ENCODE measurements at regions not wholly inside any gene's neighbourhood (a gene's known extent, or its start where the extent isn't known, plus 50 kb on each side); places are given as distances from the start of the nearest gene placed in this dataset.
A peak's percentile ranks its signal among the peaks of the same experiment; 100 is the strongest.

DNA sequence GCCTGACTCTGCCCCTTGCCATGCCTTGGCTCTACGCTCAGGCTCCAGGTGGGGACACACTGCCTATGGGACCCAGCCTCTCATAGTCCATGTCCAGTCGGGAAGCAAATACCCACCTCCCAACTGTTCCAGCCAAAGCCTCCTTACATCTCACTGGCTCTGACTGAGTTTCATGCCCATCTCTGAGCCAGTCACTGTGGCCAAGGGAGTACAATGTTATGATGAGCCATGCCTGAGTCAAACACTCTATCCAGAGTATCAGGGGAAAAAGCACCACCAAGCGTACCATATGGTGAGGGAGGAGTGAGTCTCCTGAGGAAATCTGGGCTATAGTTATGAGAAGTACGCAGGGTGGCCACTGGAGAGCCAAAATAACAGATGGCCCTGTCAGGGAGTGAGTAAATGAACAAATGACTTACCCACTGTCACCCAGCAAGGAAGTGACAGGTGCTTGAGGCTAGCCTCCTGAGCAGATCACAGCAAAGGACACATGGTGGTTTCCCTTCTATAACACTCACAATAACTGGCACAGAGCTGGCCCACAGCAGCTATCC is 236.6 kb upstream of the GJB5 start:
- no peak for DNase-seq

DNA sequence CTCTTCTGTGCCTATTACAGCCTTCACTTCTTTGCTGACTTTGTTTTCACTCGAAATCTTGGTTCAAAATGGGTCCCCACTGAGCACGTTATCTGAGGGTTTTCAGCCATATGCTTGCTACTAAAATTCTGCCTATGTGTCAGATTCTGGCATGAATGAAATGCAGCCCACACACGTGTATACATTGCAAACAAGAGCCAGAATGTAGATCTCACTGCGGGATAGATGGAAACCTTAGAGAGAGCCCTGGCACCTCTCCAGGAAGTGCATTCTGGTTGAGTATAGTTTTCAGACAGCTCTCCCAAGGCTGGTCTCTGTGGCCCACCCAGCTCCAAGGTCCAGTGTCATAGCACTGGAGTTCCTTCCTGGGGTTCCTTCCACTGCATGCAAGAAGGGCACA is 234.7 kb upstream of the GJB5 start:
- no peak for DNase-seq

- no peak for DNase-seq
Measured at GRCh38 chr1:34524783-34525182, 230.1 kb upstream of the GJB5 start.

- DNase-seq, result no peak
Measured at GRCh38 chr1:34529935-34530859, 224.7 kb upstream of the GJB5 start.

DNA sequence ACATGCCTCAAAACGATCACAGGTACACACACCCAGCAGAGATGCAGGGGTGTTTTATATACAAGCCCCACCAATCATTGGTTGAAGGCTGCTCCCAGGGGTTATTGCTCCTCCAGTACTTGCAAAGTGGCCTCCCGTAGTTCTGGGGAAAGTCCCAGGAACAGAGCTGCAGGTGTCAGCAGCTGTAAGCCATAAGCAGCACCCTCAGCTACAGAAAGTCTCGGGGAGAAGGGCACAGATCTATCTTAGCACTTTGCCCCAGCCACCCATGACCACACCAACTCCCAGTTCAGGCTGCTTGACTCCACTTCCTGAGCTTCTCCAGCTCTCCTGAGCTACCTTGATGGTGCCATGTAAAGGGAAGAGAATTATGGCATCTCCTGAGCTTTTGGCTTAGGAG is 222.7 kb upstream of the GJB5 start:
- no peak for DNase-seq

DNA sequence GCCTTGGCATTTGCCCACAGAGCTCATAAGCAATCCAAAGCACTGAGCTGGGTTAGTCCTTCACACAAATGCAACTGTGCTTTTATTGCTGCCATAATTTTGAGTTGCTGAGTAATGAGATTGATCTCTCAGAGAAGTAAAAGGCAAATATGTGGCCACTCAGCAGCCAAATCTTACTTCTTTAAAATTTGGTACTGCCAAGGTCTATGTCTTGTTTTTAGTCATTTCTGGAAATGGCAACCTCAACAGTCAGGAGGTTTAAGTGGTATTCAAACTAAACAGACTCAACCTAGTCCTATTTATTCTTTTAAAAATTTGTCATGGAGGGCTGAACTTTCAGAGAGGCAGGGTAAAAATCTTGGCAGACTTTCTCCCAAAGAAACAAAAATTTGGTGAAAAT is 216.4 kb upstream of the GJB5 start:
- no peak for DNase-seq

DNA sequence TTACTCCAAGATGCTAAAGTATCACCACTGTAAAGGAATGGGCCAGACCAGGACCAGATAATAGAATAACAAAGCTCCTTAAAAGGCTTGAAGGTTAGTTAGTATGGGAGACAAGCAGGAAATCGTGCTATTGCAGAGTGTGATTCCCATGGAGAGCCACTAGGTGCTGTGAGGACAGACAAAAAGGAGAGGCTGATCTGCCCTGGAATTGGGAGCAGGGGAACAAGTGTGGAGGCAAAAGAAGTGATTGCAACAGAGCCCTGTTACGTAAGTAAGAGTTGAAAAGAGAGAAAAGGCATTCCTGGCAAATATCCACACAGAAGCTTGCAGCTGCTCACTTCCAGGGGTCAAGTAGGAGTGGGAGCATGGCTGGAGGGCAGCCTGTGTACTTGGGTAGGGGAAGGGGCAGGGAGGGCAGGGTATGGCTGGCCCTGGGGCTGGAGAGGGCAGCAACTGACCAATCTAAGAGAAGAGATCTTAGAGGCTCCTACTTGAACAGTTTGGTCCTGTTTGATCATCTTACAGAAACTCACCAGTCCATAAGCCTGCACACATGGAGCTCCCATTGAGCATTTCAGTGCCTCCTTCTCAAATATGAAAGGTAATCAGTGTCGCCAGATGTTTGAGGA is 207.7 kb upstream of the GJB5 start:
- DNase-seq, result no peak

DNA sequence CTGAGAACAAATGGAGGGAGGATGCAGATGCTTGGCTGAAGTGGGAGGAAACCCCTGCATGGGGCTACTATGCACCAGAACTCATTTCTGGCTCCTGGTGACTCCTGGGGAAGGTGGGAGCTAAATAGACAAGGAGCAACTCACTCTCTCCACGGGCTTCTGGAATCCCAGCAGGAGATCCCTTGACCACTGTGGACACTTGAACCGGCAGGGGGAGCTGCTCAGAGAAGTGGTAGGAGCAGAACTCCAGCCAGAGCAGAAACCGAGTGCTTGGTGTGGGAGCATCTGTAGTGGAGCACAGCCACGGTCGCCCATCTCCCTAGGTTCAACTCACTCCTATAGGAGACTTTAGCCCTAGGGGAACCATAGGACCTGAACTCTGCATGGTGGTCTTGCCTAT is 205.6 kb upstream of the GJB5 start:
- DNase-seq, result no peak

GRCh38 chr1:34578306-34578705 is 176.5 kb upstream of the GJB5 start:
- no peak for DNase-seq

DNA sequence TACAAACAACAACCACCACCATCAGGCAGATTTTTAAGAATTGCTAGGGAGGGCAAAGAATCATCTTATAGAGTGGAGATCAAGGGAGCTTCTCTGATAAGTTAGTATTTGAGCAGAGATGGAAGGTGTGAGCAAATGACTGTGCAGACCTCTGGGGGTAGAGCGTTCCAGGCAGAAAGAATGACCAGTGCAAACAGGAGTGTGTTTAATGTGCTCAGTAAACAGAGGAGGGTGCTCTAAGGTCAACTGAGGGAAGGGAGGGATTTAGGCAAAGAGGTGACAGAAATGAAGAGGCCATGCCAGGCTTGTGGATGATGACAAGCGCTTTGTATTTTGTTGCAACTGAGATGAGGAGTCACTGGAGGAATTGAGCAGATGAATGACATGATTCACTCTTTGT is 172.5 kb upstream of the GJB5 start:
- DNase-seq, result no peak

DNA sequence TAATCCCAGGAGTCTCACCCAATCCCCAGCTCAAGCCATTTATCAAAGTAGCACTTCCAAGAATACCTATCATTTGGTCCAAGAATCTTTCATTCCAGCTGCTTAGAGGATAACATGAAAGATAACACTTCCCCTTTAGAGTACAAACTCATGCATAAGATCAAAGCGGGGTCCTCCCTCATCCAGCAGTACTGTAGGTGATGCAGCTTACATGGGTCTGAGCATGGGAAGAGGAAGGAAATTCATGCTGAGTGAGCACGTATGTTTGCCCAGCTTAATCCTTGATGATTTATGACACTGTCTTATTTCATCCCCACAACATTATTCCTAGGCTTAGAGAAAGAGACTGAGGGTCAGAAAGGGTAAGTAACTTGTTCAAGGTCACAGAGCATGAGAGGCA is 167.1 kb upstream of the GJB5 start:
- no peak for DNase-seq

- DNase-seq, result no peak
Measured at GRCh38 chr1:34590211-34590623, 164.6 kb upstream of the GJB5 start.

DNA sequence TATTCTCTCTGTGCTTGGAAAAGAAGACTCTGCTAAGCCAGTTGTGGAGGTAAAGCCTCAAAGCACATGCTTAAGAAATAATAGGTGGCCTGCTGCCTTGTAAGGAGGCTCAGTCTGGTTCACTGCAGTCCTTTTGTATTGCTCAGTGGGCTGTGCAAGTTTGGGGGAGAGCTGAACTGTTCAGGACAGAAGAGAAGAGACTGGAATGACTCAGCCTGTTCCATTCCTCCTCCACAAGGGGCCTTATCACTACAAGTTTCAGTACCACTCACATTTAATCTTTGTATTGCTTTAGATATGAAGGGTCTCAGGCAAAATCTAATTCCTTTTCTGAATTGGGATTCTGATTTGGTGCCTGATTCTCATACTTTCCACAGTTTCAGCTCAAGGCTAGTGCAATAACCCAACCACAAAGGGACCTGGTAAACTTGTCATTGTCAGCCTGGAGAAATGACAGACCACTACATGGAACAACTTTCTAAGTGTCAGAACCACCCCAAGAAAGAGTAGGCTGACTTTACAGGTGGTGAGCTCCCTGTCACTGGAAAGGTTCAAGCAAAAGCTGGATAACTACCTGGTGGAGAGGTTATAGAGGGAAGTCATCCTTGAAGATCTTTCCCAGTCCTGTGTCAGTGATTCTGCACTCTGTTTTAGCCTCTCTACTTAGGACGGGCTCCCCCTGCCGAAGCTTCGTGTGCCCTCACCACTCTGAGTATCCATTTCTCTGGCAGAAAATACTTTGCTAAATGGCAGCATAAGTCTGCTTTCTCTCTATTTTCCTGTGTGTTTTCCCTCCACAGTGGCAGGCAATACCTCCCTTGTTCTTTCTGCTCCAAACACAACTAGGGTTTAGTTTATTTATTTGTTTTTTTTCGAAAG is 162.9 kb upstream of the GJB5 start:
- DNase-seq, result no peak

DNA sequence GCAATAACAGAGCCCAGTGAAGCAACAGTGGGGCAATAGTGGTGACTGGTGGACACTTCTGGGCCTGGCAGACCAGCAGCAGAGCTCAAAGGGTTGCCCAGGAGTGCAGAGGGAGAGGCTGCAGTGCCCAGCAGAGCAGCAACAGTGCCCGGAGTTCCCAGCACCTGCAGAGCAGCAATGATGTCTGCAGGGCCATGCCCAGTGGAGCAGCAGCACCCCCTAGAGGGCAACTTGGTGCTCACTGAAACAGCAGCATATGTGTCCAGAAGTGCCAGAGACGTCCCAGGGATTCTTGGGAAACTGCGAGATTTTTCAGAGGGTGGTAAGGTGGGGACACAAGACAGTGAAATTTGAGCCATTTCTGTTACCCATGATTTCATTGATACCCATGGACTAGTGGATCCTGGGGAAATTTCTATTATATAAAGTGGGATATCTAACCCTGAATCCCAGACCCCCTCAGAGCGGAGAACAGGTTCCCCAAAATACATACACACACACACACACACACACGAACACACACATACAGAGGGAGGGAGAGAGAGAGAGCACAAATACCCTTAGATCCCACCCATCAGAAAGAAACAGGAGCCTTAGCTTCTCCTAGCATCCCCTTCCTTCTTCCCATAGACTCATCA is 156.9 kb upstream of the GJB5 start:
- DNase-seq, result peak in 1 of 4 experiments; percentile 4

DNA sequence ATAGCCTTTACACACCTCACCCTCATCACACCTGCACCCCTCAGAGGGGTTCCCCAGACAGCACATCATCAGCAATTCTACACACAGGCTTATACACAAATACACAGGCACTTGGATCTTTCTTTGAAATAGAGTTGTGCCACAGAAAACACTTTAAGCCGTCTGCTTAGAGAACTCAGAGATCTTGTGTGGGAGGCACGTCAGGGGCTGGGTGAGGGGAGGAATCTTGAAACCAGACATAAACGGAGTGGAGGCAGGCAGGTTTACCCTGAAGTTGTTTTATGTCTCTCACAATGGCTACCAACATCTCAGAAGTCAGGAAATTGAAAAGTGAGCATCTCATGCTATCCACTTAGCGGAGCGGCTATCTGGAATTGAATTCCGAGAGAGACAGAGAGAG is 151.9 kb upstream of the GJB5 start:
- no peak for DNase-seq

DNA sequence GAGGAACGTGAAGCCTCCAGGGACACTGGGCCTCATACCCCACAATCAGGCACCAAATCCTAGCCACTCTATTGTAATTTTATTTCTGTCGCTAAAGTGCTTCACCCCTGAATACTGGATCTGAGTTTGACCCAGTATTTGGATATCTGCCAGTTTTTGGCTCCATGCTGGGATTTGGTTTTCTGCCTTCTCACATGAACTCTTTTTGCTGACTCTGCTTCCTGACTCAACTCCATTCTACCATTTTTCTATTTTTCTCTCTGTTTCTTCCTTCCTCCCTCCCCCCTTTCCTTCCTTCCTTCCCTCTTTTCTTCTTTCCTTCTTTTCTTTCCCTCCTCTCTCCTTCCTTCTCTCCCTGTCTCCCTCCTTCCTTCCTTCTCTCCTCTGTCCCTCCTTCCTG is 151.3 kb upstream of the GJB5 start:
- no peak for DNase-seq

GRCh38 chr1:34606504-34606903 is 148.3 kb upstream of the GJB5 start:
- DNase-seq, result no peak

DNA sequence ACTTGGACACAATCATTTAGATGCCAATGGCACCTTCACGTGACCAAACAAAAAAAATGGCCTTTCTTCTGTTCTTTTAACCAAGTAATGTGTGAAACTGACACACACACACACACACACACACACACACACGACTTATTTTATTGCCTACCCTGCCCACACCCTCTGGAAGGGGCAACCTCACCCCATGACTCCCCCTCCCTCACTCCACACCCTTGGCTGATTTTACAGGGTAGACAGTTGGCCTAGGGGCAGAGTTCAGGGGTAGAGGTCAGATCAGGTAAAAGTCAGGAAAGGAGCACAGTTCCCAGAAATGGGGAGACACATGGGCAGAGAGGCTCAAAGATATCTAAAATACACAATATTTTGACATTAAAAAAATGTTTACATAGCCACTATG is 144.8 kb upstream of the GJB5 start:
- DNase-seq, result no peak

DNA sequence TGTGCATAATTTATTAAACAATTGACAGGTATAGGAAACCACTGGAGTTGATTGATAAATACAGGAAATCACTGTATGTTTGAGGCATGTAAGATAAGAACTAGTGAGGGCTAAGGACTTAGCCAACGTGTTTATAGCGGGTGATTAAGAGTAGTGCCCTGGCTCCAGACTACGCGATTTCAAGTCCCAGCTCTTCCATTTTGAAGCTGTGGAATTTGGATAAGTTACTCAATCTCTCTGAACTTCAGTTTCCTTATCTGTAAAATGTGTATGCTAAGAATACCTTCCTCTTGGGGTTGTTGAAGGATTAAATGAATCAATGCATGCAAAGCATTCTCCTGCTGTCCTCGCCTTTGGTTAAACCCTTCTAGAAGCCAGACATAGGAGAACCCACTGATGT is 143.3 kb upstream of the GJB5 start:
- no peak for DNase-seq

DNA sequence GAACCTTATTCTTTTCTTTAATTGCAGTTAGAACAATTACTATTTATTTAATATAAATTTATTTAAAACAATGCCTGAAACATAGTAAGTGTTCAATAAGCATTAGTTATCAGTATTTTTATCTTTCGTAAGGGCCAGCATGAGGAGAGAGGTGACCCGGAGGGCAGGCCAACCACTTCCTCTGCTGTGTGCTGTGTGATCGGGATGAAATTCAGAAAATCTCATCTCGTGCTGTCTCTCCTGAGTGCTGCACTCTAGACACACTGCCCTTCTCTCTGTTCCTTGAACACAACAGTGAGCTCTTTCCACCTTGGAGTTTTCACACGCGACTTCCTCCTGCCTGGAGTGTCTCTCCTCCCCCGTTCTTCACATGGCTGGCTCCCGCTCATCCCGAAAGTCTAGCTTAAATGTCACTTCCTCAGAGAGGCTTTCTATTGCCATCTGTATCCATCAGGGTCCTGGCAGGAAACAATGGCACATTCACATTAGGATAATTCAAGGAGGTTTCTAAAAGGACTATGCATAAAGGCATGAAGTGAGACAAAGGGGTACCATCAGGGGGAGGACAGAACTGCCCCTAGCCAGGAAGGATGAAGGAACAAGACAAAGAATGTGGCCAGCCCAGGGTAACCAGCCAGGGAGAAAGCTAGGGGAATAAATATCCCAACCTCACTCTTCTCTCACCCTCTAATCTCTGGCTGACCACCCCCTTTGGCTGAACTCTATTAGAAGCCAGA is 142.6 kb upstream of the GJB5 start:
- DNase-seq, result no peak

DNA sequence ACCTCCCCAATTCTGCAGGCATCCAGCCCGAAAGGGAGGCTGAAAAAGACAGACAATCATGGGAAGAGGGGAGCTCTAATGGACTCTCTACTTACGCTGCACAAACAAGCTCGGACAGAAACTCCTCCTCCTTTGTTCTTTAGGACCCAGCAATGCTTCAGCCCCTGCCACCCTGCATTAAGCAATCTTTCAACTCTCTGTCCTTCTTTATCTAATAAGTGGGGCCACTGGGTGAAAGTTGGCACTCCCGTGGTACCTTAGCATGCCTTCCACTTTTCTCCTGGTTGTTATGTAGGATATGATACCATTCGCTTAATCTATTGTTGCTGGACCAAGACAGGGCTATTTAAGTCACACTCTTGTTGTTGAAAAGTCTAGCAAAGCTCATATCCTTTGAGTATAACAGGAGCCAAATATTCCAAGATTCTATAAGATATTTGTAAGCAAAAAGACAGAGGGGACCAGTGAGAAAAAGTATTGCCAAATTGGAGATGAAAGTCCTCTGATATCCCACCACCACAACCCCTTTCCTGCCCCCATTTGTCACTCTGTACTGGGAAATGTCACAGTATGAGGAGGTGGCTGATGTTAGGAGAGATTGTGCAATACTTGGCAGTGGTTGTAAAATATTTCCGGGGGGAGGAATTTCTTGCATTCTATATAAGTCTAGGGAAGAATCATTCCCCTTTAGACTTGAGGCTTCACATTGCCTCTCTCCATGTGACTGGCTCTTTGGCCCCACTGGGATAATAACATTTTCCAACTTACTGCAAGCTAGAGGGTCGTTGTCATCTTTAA is 137.3 kb upstream of the GJB5 start:
- DNase-seq, result no peak
